B cell (primary cell): ENCODE measurements at regions not wholly inside any gene's neighbourhood (a gene's known extent, or its start where the extent isn't known, plus 50 kb on each side); places are given as distances from the start of the nearest gene placed in this dataset.
"Not testable (repeated sequence)": the region's sequence is repeated elsewhere in the genome, so short reads cannot be mapped to it uniquely, and the experiment has no call there.

ENCODE experiments used
- ATAC-seq: fragments of 200-7000 bp; cut with Tn5 transposase; one replicate; pipeline ENCODE4 v1.10.0; 2021; ENCODE audit warnings: low read depth, mild to moderate bottlenecking, moderate number of reproducible peaks, moderate library complexity
- CTCF ChIA-PET: fragments of 350-600 bp; sonication (Branson Sonifier 250); formaldehyde crosslinking; loops from one replicate; lab custom pipeline; 2021; ENCODE audit warnings: antibody characterized with exemption, inconsistent platforms; lab: Charles Lee
- POLR2A ChIA-PET: fragments of 350-600 bp; sonication (Branson Sonifier 250); formaldehyde crosslinking; loops from one replicate; lab custom pipeline; 2021; ENCODE audit warnings: antibody characterized with exemption; lab: Charles Lee
- DNase-seq: peaks from one replicate; pipeline ENCODE4 v3.0.0; 2013
- H2AFZ ChIP-seq: 2 replicates; pipeline ENCODE4 v1.6.1; 2012; ENCODE audit warnings: mild to moderate bottlenecking, low read depth, low read length; ENCODE audit not compliant: insufficient read depth, poor library complexity, severe bottlenecking
- H3K27ac ChIP-seq, 2 donors: 1 replicate in 1 of 2; 2 replicates in 1 of 2; pipeline ENCODE4 v1.5.1; 2012 to 2013; ENCODE audit warnings: low read length in 2 of 2, mild to moderate bottlenecking in 2 of 2, moderate library complexity in 1 of 2
- H3K27me3 ChIP-seq, 4 experiments: fragments of 200-600 bp in 1 of 4; sonication (generic) in 1 of 4; replicated peaks in 1 of 4; 1 replicate in 2 of 4; 2 replicates in 2 of 4; pipeline versions ENCODE4 v1.6.1 to v1.7.0; 2013 to 2016; ENCODE audit warnings: low read length in 3 of 4, mild to moderate bottlenecking in 2 of 4, mixed read lengths in 1 of 4, moderate library complexity in 1 of 4; ENCODE audit not compliant: insufficient read depth in 4 of 4, control insufficient read depth in 3 of 4; ENCODE audit errors: control extremely low read depth in 1 of 4
- H3K36me3 ChIP-seq, 2 experiments: replicated peaks in 1 of 2; 1 replicate in 1 of 2; 2 replicates in 1 of 2; pipeline versions ENCODE4 v1.6.1 to v1.7.1; 2013; ENCODE audit warnings: low read length in 1 of 2; ENCODE audit not compliant: insufficient read depth in 2 of 2, control insufficient read depth in 1 of 2; ENCODE audit errors: control extremely low read depth in 1 of 2, extremely low read depth in 1 of 2
- H3K4me1 ChIP-seq, 2 donors: fragments of 200-600 bp in 1 of 2; sonication (generic) in 1 of 2; 1 replicate in 1 of 2; 2 replicates in 1 of 2; pipeline versions ENCODE4 v1.5.1 to v1.6.1; 2013 to 2017; ENCODE audit warnings: low read length in 2 of 2; ENCODE audit not compliant: control insufficient read depth in 2 of 2, insufficient read depth in 2 of 2
- H3K4me2 ChIP-seq: replicated peaks from 2 replicates; pipeline ENCODE3; 2012; ENCODE audit warnings: mild to moderate bottlenecking, low read depth, low read length; ENCODE audit not compliant: poor library complexity, severe bottlenecking
- H3K4me3 ChIP-seq, 5 experiments: fragments of 200-600 bp in 1 of 5; sonication (generic) in 1 of 5; 1 replicate in 3 of 5; 2 replicates in 2 of 5; pipeline versions ENCODE4 v1.5.1 to v1.7.0; 2011 to 2016; ENCODE audit warnings: low read length in 4 of 5, mild to moderate bottlenecking in 4 of 5, low read depth in 2 of 5, control low read depth in 1 of 5, moderate library complexity in 1 of 5; ENCODE audit not compliant: insufficient read depth in 1 of 5; ENCODE audit errors: control extremely low read depth in 1 of 5, extremely low read depth in 1 of 5
- H3K79me2 ChIP-seq: fragments of 200-600 bp; sonication (generic); one replicate; pipeline ENCODE4 v1.6.0; 2016; ENCODE audit warnings: low read length; ENCODE audit not compliant: control insufficient read depth, insufficient read depth
- H3K9ac ChIP-seq: fragments of 200-600 bp; sonication (generic); 2 replicates; pipeline ENCODE4 v1.6.1; 2017; ENCODE audit warnings: mild to moderate bottlenecking, low read length, moderate library complexity
- H3K9me3 ChIP-seq, 3 donors: one replicate each; pipeline versions ENCODE4 v1.6.1 to v1.7.1; 2013; ENCODE audit warnings: low read length in 2 of 3; ENCODE audit not compliant: control insufficient read depth in 2 of 3, insufficient read depth in 1 of 3; ENCODE audit errors: control extremely low read depth in 1 of 3
- H4K20me1 ChIP-seq: 2 replicates; pipeline ENCODE4 v1.6.0; 2012; ENCODE audit warnings: mild to moderate bottlenecking, low read length; ENCODE audit not compliant: insufficient read depth, control insufficient read depth, poor library complexity, severe bottlenecking
- H3K27ac Mint-ChIP-seq: one replicate; pipeline ENCODE4 v1.8.0; 2021; ENCODE audit warnings: mixed read lengths
- H3K27me3 Mint-ChIP-seq: one replicate; pipeline ENCODE4 v1.8.0; 2021; ENCODE audit warnings: mixed read lengths
- H3K4me1 Mint-ChIP-seq: one replicate; pipeline ENCODE4 v1.8.0; 2021; ENCODE audit warnings: mixed read lengths
- H3K4me3 Mint-ChIP-seq: one replicate; pipeline ENCODE4 v1.8.0; 2021; ENCODE audit warnings: mixed read lengths
- H3K9me3 Mint-ChIP-seq: one replicate; pipeline ENCODE4 v1.8.0; 2022; ENCODE audit warnings: mixed read lengths; ENCODE audit not compliant: insufficient read depth
- WGBS: methylation state at CpG from one replicate; pipeline ENCODE4 v1.1.5; 2013; ENCODE audit warnings: missing lambda C conversion rate; ENCODE audit not compliant: insufficient coverage; 5-methylcytosine and 5-hydroxymethylcytosine counted together
- intact Hi-C: fragments of 100-400 bp; cut with micrococcal nuclease; formaldehyde crosslinking; loops from one replicate; pipeline ENCODE4 v1.10.0; 2022

DNA sequence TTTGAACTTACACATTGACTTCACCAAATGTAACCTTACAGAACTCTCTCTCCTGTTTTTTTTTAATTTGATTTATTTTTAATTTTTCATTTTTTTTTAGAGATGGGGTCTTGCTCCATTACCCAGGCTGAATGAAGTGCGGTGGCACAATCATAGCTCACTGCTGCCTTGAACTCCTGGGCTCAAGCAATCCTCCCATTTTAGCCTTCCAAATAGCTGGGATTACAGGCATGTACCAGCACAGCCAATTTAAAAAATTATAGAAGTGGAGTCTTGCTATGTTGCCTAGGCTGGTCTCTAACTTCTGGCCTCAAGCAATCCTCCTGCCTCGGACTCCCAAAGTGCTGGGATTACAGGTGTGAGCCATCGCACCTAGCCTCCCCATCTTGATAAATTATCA lies 2889.7 kb upstream of the OR11H1 start:
- H3K4me1 Mint-ChIP-seq, DNase-seq, intact Hi-C loops, H2AFZ ChIP-seq, H3K9ac ChIP-seq, CTCF ChIA-PET, H3K27ac ChIP-seq, H3K27me3 Mint-ChIP-seq, H3K36me3 ChIP-seq, H4K20me1 ChIP-seq, POLR2A ChIA-PET, H3K79me2 ChIP-seq, H3K27me3 ChIP-seq, H3K4me3 ChIP-seq, H3K9me3 ChIP-seq, H3K9me3 Mint-ChIP-seq, H3K4me3 Mint-ChIP-seq, H3K27ac Mint-ChIP-seq, ATAC-seq, H3K4me2 ChIP-seq, H3K4me1 ChIP-seq: not testable (repeated sequence)
- whole genome bisulfite sequencing = 90% methylated on average over 1 of the region's 3 CpGs
